ENCODE measurements at regions not wholly inside any gene's neighbourhood (a gene's known extent, or its start where the extent isn't known, plus 50 kb on each side); places are given as distances from the start of the nearest gene placed in this dataset.

GRCh38 chr20:17838921-17839320 is 129.7 kb downstream of the SNX5 start:
- TF ChIP-seq, protein P1, sequence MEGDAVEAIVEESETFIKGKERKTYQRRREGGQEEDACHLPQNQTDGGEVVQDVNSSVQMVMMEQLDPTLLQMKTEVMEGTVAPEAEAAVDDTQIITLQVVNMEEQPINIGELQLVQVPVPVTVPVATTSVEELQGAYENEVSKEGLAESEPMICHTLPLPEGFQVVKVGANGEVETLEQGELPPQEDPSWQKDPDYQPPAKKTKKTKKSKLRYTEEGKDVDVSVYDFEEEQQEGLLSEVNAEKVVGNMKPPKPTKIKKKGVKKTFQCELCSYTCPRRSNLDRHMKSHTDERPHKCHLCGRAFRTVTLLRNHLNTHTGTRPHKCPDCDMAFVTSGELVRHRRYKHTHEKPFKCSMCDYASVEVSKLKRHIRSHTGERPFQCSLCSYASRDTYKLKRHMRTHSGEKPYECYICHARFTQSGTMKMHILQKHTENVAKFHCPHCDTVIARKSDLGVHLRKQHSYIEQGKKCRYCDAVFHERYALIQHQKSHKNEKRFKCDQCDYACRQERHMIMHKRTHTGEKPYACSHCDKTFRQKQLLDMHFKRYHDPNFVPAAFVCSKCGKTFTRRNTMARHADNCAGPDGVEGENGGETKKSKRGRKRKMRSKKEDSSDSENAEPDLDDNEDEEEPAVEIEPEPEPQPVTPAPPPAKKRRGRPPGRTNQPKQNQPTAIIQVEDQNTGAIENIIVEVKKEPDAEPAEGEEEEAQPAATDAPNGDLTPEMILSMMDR (conservative IDR thresholded peaks at IDR 0.05 in 1 of 2, IDR thresholded peaks at IDR 0.05 in 1 of 2; ENCODE audit: extremely low read depth in 1 of 2, insufficient read depth in 1 of 2, low read depth in 1 of 2, low read length in 2 of 2), result no peak
- no peak for TF ChIP-seq EZH2 (IDR thresholded peaks at IDR 0.05; ENCODE audit: borderline replicate concordance, low read length)

Data from mammary epithelial cell (primary cell).